HG02884 (cell line): ENCODE measurements at regions not wholly inside any gene's neighbourhood (a gene's known extent, or its start where the extent isn't known, plus 50 kb on each side); places are given as distances from the start of the nearest gene placed in this dataset.
"Not testable (repeated sequence)": the region's sequence is repeated elsewhere in the genome, so short reads cannot be mapped to it uniquely, and the experiment has no call there.

Experiments used
- ATAC-seq: cut with Tn5 transposase; IDR thresholded peaks from one replicate; pipeline ENCODE4 v1.9.1; 2021; ENCODE audit warnings: mild to moderate bottlenecking, moderate library complexity; ENCODE audit not compliant: unreplicated experiment

DNA sequence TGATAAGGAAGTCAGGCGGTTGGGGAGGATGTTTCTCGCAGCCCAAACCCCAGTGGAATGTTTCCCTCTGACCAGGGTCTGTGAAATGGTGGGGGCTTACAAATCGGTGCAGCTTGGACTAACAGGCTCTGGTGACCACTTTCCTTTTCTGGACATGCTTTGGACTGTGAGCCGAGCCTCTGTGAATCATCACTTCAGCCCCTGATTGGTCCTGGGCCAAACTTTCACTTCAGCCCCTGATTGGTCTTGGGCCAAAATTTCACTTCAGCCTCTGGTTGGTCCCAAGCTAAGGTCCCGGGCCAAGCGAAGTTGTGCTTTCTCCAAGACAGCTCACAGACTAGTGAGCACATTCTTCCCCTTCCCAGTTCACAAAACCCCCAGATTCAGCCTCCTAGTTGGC, 223.7 kb upstream of the ANKRD20A1 start:
- not testable (repeated sequence) for ATAC-seq

DNA sequence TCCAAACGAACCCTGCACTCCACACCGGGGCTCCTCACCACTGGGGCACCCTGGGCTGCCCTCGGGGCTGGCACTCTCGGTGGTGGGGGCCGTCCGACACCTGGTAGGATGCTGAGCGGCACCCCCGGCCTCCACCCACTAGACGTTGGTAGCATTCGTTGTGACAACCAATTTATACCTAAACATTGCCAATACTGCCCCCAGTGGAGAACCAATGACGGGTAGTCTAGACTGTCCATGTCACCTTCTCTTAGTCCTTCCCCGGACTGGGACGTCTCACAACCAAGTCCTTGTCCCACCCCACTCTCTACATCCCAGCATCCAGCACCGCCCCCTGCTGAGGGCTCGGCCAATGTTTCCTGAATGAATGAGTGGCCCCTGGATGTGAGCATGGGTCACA, 246.8 kb upstream of the ANKRD20A1 start:
- peak; percentile 54 for ATAC-seq

DNA sequence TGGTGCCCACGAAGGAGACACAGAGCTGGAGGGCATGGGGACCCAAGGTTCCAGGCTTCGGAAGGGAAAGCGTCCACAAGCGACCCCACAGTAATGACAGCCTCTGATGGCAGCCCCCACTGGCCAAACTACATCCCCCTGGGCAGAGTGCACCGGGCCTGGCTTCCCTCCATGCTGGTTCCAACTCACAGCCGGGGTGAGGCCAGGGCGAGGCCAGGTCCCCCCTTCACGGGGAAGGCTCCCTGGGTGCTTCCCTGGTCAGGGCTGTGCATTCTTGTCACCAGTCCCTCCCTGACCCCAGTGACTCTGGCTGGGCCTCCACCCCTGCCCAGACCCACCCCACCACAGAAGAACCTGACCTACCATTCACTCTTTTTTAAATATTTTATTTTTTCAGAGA, 248.9 kb upstream of the ANKRD20A1 start:
- not testable (repeated sequence) for ATAC-seq

DNA sequence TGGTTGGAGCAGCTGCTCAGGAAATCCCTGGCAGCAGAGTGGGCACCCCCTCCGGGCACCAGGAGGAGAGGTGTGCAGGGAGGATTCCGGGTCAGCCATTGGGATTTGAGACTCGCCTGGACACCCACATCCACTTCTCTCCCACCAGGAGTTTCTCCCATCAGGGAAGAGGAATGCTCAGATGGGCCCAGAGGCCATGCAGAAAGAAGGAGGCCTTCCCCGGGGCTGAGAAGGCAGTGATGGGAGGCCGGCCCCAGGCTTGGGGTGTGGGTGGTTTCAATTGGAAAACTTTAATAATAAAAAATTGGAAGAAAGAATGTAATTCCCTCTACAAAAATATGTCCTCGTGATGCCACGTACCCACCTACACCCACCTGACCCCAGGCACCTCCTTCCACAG, 249.3 kb upstream of the ANKRD20A1 start:
- not testable (repeated sequence) for ATAC-seq

DNA sequence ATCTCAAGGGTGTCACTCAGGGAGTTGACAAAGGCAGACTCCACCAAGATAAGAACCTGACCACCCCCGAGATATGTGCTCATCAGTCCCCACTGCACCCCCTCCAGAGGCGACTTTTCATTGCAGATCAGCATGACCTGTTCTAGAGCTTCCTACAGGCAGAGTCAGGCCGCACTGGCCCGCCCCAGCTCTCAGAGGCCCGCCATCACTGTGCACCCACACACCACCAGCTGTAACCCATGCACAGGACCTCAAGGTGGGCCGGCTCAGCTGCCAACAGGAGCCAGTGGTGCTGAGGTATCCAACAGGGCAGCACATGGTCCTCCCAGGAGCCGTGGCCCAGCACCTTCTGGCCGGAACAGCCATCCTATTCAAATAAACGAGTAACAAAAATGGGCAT, 253.6 kb upstream of the ANKRD20A1 start:
- not testable (repeated sequence) for ATAC-seq

DNA sequence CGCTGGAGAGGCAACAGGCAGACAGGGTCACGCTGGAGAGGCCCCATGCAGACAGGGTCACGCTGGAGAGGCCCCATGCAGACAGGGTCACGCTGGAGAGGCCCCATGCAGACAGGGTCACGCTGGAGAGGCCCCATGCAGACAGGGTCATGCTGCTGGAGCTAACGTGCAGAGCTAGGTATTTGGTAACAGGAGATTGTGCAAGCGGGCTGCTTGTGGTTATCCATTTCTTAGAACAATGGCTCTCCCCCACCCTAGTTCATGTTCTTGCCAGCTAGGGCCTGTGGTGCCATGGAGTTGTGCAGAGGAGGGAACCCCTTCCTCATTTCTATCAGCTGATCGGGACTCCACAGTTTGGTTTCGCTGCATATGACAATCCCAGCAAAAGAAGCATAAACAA, 255.1 kb upstream of the ANKRD20A1 start:
- not testable (repeated sequence) for ATAC-seq

DNA sequence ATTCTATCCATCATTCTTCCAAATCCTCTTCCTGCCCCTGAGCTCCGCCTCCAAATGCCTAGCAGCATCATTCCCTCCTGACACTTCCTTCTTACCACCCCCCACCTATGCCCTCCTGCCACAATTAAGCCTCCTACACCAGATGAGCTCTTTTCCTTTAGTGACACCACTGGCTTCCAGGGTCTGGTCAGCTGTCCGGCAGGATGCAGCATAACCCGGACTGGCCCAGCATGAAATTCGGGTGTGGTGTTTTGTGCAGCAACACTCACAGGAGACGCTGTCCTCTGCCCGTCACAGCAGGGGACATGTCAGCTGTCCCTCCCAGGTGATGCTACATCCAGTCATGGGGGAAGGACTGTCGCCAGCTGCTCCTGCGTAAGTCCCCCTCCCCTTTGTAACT, 266.3 kb upstream of the ANKRD20A1 start:
- ATAC-seq: not testable (repeated sequence)

DNA sequence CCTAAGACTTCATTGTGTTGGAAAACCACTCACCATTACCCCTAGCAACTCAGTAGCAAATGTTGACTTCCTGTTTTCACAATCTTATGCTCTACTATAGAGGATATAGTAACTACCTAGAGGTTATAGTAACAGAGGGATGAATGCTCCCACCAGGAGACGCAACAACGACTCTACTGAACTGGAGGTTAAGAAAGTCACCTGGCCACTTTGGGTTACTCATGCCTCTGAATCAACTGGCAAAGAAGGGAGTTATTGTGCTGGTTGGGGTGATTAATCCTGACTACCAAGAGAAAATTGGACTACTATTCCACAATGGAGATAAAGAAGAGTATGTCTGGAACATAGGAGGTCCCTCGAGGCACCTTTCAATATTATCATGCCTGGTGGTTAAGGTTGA, 302.9 kb upstream of the ANKRD20A1 start:
- not testable (repeated sequence) for ATAC-seq

DNA sequence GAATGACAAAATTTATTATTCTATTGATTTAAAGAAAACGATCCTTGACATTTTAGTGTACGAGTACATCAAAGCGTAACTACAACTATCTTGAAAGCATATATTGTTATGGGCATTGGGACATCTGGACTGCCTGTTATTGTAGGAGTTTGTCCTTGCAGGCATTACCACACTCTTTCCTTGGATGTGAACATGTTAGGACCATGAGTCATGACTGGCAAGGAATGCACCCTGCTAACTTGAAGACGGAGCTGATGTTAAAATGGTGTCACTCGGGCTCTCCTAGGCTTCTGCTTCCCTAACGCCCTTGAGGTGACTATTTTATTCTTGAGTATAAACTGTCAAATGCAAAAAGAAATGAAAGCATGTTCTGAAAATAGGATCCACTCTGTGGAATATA, 308.7 kb upstream of the ANKRD20A1 start:
- ATAC-seq: not testable (repeated sequence)

DNA sequence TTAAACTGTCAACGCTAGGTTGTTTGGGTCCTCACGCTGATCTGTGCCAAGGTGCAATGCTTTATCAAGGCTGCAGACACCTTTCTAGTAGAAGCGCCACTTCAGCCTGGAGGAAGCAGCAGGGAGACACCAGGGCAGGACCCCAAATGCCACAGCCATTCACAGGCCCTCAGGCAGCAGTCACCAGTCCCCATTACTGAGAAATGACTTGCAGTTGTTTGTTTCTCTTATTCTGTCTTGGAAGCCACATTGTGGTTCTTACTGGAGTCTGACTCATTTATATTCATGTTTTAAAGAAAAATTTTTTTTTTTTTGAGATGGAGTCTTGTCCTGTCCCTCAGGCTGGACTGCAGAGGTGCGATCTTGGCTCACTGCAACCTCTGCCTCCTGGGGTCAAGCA, 328.9 kb upstream of the ANKRD20A1 start:
- not testable (repeated sequence) for ATAC-seq

DNA sequence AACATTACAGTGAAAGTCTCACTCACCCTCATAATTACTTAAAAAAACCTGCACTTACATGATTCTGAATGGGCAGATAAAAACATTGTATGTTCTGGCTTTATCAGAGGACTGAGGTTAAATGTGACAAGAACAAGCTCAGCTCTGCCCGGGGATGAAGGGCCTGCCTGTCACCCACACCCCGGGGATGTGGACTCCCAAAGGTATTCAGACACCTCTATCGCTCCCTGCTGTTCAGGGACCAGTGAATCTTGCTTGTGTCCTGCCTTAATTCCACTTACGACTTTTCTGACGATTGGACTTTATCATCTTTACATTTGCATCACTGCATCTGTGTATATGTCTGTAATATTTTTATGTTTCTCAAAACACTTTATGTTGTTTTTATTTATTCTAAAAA, 341.8 kb upstream of the ANKRD20A1 start:
- not testable (repeated sequence) for ATAC-seq

DNA sequence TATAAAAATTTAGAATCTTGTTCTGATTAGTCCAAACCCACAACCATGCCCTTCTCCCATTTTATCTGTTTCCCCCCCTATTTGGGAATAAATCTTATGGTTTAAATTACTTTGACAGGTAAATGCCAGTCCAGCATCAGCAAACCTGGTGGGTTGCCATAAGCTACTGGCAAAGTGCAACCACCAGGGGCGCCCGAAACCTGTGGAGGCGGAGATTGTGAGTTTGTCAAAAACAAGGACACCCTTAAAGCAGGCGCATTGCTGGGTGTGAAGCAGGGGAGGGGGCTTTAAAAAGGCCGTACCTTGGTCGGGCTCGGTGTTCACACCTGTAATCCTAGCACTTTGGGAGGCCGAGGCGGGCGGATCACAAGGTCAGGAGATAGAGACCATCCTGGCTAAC, 344.1 kb upstream of the ANKRD20A1 start:
- not testable (repeated sequence) for ATAC-seq

DNA sequence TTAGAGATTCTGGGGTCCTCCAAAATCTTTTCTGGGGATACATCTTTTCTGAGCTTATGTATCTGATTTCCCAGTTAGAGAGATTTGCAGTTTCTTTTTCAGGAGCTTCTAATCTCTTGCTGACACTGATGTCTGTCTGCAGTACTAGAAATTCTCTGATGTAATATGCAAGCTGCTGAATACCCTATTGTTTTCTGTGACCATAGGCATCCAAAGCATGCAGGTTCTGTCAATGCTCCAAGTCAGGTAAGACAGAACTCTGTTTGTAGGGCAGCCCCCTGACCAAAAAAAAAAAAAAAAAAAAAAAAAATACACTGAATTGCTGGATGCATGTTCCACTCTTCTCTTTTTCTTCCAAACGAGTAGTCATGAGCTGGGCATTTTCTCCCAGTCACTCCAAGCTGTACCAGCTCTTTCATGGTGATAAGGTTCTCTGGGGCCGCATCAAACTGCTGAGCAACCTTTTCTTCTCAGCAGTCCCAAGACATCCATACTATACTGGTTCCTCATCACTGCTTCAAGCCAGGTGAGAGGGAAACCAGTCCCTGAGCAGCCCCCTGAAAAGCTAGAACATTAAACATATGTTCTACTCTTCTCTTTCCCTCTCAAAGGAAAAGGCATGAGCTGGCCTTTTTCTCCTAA, 354.9 kb upstream of the ANKRD20A1 start:
- ATAC-seq: not testable (repeated sequence)

DNA sequence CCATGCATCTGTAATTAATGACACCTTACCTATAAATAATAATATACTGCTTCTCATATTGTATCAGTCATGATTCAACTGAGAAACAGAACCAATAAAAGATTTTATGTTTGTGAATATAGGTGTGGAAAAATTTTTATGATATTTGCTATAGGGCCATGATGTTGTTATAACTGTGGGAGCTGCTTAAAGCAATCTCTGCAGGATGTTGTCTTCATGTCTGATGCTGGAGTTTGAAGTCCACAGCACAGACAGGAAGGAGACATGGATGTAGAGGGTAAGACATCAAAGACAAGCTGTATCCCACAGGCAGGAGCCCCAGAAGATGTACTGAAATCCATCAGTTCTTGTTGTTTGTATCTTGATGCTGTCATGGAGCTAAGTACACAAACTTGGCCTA, 366.7 kb upstream of the ANKRD20A1 start:
- not testable (repeated sequence) for ATAC-seq

DNA sequence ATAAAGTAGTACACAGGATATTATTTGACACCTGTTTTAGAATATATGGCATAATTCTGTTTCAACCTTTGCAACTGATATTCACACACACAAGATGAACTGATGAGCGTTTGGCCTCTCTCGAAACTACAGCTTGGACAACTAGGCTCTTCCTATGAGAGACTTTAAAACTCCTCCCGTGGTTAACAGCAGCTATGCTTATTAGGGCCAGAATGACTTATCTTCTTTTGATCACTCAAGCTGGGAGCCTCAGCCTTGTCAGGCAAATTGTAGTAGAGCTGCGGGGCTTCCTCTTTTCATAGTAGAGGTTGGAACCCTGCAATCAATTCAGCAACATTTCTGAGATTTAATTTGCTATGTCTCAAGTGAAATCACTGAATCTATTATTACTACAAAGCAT, 381.3 kb upstream of the ANKRD20A1 start:
- ATAC-seq: not testable (repeated sequence)

DNA sequence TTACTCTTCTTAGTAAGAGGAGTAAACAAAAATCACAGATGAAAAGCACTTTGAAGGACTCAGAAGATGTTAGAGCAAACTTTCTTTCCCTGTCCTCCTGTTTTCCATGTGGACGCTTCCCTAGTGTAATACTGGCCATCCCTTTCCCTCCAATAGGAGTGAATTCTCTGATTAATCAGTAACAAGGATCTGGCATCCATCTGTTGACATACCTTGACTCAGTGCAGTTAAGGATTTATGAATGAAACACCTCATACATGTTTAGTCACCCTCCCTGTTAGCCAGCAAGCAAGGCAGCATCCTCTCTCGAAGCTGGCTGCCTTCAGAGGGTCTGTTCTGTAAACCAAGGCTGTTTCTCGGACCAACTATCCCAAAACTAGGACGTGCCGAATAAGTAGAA, 388.0 kb upstream of the ANKRD20A1 start:
- ATAC-seq: not testable (repeated sequence)

DNA sequence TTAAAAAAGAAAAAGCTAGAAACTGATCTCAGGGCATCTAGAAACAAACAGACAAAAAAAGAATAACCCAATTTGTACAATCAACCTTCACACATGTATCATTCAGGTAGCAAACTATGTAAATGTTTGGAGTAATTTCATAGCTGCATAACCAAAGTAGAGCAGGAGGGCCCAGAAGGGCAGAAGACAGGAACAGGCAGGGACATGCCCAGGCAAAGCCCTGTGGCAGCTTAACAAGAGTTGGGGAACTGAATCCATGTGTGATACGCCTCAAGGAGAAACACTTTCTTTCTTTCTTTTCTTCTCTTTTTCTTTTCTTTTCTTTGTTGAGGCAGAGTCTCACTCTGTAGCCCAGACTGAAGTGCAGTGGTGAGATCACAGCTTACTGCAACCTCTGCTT, 390.4 kb upstream of the ANKRD20A1 start:
- ATAC-seq: not testable (repeated sequence)

DNA sequence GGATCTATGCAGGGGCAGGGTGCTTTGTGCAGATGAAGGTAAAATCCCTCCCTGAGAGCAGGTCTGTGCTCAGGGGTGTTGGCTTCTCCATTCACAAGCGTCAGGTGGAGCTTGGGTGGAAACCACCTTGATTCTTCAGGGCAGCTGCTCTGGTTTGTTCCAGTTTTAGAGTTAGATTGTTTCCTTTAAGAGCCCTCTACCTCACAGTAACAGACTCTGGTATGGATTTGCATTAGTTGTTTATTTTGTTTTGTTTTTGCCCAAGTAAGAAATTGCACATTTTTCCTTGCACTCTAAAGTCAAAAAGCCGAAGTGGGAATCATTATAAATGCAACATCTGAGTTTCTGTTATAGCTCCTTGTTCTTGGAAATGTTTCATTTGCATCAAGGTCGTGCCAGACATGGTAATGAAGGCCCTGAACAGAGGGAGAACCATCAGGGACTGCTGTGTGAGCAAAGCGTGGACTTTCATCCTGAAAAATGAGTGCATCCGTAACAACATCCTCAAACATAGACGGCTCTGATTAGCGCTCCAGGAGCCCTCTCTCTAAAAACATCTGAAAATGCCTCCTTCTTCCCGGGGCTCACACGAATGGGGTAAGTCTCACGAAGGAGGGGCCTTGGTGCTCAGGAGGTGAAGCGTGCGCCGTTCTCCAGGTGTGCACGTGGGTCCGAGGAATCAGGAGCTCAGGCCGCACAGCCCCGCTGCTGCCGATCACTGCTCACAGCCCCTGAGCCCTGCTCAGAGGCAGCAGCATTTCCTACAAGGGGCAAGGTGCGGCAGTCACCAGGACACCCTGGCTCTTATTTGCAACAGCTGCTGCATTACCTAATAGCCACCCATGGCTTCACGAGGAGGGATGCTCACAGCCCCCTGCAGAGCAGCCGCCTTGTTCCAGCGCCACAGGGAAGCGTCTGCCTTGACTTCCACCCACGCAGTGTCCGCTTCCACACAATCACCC, 396.7 kb upstream of the ANKRD20A1 start:
- ATAC-seq: not testable (repeated sequence)

DNA sequence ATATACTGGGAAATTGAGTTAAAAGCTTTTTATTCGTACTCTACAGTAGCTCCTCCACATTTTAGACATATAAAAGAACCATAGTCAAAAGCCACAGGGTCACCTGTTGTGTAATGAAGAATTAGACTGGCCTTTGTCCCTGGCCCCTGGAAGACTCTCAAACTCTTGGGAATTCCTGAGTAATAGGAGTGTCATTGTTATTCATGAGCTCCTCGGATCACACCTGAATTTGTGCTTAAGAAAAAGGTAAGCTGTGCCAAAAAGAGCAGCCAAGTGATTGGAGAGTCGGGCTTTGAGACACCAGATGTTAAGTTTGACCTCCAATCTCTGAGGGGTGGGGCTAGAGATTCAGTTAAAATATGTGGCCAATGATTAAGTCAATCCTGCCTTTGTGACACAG, 405.8 kb upstream of the ANKRD20A1 start:
- ATAC-seq: not testable (repeated sequence)

DNA sequence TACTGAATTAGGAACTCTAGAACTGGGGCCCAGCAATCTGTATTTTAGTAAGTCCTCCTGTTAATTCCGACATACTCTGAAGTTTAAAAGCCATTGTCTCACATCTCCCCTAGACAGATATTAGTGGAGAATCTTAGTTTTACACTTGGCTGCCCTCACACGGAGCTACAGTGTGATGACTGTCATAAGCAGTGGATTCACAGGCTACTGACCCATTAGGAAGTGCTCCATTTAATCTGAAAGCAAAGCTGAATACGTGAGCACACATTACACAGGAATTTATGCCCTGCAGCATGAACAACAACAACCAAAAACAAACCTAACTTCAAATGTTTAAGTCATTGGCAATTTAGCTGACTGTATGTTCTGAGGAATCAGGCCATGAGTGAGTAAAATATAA, 416.4 kb upstream of the ANKRD20A1 start:
- ATAC-seq: not testable (repeated sequence)

DNA sequence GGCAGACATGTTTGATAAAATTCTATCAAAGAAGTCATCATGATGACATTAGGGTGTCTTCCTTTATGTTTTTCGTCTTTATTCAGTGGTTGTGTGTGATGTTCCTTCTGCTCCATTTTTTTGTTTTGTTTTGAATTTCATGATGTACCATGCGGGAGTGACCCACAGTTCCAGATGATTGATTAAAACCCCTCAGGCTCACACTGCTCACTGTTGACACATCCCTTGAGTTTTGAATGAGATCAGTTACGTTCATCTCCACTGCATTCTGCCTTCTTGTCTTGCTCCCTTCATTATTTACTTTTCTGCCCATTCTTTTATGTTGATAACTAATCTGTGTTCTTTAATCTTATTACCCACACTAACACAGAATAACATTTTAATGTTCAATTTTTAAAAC, 421.7 kb upstream of the ANKRD20A1 start:
- not testable (repeated sequence) for ATAC-seq

DNA sequence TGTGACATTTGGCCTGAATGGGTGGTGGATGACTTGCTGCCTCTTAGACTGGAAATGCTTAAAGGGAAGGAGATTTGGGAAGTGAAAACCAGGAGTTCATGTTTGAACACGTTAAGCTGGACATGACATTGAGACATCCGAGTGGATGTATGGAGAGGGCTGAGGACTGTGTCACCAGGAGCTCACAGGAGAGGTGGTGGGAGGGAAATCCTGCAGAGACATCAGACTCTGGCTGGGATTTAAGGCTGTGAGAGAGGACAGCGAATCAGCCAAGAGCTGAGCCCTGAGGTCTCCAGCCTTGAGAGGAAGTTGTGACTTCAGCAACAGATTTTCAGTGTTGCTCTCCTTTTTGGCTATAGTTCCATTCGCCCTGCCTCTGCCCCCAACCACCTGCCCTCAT, 432.5 kb upstream of the SPATA31A3 start:
- ATAC-seq: not testable (repeated sequence)
